ENCODE measurements at regions not wholly inside any gene's neighbourhood (a gene's known extent, or its start where the extent isn't known, plus 50 kb on each side); places are given as distances from the start of the nearest gene placed in this dataset.

DNA sequence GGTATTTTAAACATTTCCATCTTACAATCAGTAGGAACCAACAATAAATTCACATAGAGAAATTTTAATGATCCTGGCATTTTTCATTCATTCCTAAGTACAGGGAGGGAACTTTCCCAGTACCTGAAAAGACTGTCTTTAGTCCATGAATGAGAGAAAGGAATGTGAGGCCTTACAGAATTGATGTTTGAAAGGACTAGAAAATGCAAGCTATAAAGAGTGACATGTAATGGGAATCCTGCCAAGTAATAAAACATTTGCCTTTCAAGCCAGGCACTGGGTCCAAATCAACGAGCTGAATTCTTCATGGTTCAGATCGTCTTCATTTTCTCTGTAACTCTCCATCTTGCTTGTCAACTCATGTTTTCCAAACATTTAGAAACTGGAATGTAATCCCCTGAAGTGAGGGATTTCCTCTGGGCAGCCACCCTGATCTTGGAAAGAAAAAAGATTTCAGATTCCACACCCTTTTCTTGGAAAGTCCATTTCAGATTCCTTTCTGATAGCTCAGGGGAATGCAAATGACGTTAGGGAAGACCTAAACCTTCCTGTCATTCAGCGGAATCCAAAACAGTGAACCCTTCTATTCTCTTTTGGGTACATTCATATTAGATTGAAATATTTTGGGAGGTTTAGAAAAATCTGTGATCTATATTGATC, 315.8 kb downstream of the SH3GL2 start:
- no peak for DNase-seq (ENCODE audit: low read depth)

DNA sequence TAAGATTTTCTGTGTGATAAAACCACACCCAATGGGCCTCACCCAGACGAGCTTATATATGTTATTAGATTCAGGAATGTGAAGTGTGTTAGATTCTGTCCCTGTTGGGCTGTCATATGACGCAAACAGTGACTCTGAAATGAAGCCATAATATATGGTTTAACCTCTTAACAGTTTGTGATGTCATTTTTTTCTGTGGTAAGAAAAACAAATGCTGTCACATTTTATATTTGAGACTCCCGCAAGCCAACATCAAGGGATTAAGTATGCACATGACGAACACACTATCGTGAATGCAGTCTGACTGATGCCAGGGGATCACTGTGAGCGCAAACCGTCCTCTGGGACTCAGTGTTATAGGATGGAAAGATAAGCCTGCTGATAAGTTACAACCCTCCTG, 321.7 kb downstream of the SH3GL2 start:
- DNase-seq (ENCODE audit: low read depth), result no peak

DNA sequence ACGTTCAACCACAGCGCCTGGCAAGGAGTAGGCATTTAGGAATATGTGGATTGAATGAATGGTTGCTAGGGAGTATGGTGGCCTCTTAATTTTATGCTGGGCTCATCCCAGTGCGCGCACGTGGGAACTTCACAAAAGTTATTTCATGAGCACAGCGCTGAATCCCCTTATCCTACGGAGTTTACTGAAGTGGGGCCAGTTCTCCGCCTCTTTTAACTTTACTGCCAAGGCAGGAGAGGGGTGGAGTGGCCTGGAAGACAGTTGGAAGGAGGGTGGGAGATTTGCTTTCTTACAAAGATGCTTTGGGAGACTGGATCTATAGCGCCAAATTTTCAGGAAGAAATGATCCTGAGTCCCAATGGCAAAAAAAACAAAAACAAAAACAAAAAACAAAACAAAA, 326.5 kb downstream of the SH3GL2 start:
- DNase-seq (ENCODE audit: low read depth), result no peak

DNA sequence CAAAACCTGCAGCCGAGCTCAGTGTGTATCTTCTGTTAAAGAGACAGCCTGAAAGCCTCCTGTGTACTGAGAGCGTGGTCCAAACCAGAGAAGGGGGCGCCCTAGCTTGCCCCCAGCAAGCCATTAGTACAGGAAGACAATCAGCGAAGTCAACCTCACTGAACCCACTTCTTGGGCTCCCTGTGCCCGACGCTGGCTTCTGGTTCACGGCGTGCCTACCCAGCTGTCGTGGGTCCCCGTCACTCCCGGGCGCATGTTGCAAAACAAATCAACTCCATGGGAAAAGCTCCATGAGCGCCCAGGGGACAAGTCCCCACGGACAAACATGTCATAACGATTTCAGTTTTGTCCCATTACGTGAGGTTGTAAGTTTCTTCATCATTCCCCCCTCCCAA, 326.9 kb downstream of the SH3GL2 start:
- DNase-seq (ENCODE audit: low read depth), result no peak

DNA sequence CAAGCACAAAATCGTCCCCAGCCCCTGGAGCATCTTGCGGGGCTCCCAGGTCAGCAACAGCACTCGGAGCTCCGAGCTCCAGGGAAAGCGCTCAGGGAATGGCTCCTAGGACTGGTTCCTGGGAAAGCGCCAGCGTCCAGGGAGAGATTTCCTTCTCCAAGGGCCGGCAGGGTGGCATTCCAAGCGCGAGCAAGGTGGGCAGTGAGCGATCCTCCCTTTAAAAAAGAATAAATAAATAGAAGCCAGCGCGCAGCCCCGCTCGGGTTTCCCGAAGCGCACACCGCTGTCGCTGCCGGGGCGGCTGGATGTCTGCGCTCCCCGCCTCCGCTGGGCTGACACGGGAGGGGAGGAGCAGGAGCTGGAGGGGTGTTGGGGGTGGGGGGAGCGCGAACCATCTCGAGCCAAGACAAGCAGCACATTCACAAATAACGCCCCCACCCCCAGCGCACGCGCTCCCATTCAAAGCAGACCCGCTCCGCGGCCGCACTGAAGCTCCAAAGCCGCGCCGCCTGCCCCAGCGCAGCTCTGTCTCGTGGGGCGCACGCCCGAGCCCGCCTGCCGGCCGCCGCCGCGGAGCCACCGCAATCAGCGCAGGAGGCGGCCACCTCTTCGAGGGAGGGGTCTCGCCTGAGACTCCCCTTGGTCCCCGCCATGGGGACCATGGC, 327.4 kb downstream of the SH3GL2 start:
- no peak for DNase-seq (ENCODE audit: low read depth)

DNA sequence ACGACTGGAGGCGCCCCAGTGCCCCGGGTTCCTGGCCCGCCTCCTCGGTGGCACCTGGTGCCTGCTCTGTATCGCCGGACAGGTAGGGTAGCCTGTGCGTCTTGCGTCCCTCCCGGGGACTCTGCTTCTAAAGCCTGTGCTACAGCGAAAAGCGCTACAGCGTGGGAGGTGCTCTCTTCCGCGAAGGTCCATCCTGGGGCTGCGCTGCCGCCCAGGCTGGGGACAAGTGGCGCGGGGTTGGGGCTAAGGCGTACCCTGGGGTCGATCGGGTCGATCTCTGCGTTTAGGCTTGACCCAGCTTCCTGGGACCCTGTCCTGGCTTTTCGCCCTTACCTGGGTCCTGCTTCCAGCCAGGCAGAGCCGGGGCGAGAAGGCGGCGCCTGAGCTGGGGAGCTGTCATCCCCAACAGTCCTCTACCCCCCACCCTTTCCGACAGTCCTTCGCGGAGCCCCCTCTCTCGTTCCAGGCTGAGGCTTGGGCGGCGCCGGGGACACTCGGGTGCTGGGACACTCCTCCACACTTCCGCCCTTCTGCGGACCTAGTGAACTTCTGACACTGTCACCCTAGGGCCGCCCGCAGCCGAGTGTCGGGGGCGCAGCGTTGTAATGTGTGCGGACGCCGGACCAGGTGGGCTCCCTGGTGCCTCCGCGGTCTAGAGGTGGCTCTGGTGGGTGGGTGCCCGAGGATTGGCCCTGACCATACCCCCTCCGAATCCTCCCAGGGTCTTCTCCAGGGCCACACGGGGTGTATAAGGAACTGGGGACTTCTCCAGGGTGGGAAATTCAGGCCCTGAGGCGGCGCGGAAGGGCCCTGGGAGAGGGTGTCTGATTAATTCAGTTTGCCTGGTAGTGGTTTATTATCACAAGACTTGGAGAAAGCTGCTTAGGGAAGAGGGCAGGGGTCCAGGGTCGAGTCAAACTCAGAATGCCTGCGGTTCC, 328.2 kb downstream of the SH3GL2 start:
- no peak for DNase-seq (ENCODE audit: low read depth)

DNA sequence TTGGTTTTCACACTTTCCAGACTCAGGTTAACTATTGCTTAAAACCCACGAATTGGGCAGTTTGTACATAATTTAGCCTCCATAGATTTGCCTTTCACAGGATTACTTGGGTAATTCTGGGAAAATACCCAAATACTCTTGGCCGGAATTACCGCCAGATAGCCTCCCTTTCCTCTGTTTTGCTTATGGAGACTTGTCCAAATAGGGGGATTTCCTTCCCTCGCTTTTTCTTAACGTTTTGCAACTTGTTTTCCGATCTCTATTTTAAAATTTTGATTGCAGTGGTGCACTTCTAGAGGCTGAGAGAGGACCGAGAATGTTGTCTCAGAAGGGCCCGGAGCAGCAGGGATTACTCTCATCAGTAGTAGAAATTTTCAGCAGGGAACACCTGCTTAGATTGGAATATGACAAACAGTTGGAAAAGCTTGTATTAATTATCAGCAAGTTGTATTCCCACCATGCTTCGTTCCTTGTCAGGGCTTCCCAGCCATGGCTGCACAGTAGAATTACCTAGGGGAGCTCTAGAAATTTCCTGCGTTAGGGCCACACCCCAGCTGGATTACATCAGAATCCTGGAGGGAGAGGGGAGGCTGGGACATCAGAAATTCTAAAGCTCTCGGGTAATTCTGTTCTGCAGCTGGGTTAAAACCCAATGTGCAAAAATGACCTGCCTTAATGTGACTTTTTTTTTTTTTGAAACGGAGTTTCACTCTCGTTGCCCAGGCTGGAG, 329.1 kb downstream of the SH3GL2 start:
- no peak for DNase-seq (ENCODE audit: low read depth)

DNA sequence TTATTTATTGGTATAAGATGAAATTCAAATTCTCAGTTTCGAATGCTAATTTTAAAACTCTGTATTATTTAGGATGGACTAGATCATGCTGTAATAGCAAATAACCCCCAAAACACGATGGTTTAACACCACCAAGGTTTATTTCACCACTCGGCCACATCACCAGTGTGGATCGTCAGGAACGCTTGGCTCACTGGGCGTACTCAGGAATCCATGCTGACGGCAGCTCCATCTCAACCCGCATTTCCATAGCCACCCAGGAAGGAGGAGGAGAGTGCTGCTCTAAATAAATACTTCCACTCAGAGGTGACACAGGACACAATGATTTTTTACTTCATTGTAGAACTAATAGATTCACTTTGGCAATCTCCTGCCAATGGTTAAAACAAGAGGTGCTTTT, 347.4 kb downstream of the SH3GL2 start:
- DNase-seq (ENCODE audit: low read depth), result no peak

DNA sequence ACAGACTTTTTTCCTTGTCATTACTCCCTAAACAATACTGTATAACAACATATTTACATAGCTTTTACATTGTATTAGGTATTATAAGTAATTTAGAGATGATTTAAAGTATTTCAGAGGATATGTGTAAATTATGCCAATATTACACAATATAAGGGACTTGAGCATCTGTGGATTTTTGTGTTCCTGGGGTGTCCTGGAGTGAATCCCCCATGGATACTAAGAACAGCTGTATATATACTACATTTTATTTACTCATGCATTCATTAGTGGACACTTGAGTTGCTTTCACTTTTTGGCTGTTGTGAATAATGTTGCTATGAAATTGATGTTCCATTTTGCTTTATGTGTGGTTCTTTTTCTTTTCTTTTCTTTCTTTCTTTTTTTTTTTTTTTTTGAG, 348.8 kb downstream of the SH3GL2 start:
- no peak for DNase-seq (ENCODE audit: low read depth)

DNA sequence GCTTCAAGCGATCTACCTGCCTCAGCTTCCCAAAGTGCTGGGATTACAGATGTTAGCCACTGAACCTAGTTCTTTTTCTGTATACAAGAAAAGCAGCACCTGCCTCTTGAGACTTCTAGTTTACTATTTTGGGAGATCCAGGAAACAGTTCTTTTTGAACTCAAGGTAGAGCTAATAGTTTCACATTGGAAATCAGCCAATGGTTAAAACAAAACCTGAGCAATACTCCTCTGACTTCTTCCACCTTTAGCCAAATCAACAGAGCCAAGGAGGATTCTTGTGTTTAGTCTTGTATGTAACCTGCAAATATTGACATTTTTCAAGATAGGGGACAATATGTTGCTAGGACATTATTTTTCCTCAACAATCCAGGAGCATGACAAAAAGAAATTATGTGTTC, 349.4 kb downstream of the SH3GL2 start:
- no peak for DNase-seq (ENCODE audit: low read depth)

DNA sequence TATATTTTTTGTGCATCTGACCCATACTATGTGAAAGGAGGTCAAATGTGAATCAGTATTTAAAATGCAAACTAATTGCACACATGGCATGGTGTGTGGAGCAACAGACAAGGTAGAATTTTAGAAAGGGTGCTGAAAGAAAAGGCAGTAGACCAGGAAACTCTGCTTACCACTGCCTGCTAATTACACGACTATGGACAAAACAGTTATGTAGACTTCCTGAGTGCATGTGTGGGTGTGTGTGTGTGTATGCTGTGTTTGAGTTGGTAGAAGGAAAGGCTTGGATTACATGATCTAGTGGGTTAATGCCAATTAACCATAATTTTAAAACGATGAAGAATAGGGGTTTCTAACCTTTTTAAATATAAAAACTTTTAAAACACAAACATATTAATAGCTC, 349.9 kb downstream of the SH3GL2 start:
- DNase-seq (ENCODE audit: low read depth), result no peak

DNA sequence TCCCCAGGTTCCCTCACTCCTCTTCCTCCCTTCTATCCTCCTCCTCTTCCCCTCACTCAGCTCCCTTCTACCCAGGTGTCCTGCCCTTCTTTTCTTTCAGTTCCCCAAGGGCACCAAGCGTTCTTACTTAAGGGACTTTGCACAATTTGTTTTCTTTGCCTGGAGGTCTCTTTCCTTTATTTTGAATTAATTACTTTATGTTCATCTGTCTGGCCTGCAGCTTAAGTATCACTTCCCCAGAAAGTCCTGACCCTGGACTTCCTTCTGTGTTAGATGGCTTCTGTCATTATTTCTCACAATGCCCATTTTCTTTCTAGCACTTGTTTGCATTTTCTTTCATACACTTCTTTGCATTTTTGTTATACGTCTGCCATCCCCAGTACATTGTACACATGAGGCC, 350.6 kb downstream of the SH3GL2 start:
- DNase-seq (ENCODE audit: low read depth), result no peak

DNA sequence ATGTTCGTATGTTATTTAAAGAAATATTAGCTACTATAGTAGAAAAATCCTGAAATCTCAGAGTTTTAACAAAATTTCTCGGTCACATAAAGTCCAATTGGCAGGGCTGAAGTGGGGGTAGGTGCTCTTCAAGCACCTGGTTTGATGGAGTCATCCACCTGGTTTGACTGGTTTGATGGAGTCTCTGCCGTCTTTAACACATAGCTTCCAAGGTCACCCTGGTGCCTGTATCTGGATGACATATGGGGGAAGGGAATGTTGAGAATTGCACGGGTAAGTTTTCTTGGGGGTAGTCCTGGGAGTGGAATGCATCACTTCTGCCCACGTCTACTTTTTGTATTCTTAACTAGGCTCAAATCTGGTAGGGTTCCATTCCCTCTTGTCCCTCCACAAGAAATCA, 351.2 kb downstream of the SH3GL2 start:
- DNase-seq (ENCODE audit: low read depth), result no peak

DNA sequence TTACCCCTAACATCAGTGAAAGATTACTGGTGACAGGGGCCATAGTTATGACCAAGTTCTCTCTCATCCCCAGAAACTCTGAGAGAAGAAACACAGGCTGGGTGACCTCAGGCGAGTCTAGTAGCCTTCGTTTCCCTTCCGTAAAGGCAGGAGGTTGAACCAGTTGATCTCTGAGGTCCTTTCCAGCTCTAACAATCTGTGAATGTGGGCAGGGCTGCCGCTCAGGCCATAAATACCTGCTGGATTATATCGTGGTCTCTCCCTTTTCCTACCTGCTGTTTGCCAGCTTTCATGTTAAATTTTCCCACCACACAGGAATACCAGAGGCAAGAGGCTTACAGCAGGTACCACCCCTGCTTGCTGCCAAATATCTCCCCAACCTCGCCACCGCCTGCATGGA, 357.5 kb downstream of the SH3GL2 start:
- no peak for DNase-seq (ENCODE audit: low read depth)

DNA sequence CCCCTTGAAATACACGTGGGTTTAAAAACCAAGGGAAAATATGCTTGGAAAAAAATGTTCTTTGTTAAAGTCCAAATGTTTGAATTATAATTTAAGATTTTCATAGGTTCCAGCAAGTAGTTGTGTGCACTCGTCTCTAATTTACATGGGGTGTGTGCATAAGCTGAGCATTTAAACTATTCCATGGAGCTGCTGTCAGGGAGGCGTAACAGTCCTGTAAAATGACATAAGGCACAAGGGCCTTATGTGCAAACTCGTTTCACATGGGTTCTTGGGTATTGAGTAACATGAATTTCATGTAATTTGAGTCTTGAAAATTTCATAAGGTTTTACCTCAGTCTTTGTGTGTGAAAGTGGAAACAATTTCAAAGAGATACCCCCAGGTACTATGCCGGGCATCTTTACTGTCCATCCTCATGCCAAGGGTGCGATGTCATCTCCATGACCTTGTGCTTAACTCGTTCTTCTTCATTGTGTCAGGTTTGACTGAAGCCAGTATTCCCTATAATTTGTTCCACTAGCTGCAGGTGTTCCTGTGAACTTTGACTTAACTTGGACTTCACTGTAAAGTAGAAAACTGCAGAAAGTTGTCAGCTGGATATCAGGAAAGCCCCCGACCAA, 359.3 kb downstream of the SH3GL2 start:
- DNase-seq (ENCODE audit: low read depth), result no peak

DNA sequence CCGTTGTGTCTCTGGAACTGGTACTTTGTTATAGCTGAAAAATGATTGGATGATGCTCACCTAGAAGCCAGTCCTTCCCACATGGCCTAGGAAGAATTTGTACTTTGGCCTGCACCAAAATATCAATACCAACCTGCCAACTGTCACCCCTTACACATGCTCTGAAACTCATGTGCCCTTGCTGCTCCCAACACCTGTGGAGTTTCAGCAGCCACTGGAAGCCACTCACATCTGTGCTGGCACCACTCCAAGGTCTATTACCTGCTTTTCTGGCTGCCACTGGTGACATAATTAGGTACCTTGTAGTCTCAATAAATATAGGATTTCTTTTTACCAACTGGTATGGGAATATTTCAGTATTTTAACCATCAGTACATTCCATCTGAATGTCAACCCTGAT, 363.6 kb downstream of the SH3GL2 start:
- DNase-seq (ENCODE audit: low read depth), result no peak

DNA sequence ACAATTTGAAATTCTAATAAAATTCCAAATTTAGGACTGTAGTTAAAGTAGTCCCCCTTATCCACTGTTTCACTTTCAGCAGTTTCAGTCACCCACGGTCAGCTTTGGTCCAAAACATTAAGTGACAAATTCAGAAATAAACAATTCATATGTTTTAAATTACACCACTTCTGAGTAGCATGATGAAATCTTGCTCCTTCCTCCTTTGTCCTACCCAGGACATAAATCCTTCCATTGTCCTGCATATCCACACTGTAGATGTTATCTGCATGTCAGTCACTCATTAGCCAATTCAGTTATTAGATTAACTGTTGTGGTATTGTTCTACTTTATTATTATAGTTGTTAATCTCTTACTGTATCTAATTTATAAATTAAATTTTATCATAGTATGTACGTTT, 376.5 kb downstream of the SH3GL2 start:
- DNase-seq (ENCODE audit: low read depth), result no peak

DNA sequence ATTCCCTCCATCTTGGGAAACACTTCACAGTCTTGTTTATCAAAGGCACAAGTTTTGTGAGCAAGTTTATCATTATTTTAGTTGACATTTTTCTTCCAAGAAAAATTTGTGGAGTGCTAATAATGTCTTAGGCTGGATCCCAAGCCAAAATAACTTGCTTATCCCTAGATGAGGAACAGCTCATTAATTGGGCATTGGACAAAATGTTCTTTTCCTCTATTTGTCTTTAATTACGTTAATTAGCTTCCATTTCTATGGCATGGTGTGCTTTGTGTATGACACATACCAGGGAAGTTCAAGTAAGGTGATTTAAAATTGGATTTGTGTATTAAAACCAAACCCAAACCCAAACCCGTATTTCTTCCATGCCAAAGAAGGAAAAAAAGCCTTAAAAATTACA, 379.5 kb downstream of the SH3GL2 start:
- DNase-seq (ENCODE audit: low read depth), result no peak

DNA sequence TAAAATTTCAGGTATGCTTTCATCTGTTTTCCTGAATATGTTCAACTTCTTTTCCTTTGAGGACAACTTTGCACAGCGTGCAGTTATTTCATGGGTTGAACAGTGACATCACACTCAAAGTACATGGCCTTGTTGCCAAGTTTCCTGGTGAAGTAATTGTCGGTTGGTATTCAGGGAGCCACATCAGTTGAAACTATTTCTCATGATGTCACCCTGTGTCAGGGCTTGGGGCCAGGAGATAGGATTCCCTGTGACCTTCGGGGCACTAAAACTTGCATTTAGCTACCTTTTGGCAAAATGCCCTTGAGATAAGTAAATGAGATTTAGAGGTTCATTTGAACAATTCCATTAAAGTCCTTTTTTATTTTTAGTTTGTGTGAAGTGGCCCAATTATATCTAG, 383.9 kb downstream of the SH3GL2 start:
- DNase-seq (ENCODE audit: low read depth), result no peak

DNA sequence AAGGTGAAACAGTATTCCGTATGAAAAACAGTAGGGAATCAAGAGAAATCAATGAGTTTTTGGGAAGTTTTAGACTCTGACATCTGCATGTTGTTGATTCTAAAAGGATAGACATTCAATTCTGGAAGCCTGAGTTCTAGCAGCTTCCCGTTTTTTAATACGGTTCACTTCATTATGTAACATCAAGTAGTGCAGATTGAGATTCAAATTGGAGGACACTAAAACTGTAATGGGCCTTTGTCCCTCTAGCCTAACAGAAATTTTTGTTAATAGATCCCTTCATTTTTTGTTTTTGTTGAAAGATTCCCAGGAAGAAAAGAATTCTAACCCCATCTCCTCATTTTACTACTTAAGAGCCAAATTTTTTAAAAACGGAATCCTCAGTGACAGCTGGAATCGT, 384.6 kb downstream of the SH3GL2 start:
- no peak for DNase-seq (ENCODE audit: low read depth)

DNA sequence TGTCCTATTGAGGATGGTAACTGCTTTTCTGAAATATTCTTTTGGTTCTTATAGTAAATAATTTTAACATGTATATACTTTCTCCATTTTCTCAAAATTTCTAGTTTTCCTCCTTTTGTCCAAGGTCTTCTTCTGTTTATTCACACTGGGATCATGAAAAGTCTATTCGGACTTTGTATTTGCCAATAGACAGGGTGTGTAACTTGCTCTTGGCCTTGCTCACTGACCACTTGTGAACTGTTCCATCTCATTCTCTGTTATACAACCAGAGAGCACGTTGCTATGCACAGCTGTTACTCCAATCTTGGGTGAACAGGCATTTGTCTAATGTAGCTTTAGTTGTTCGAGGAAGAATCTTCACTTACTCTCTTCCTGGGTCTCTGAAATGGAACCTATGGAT, 388.9 kb downstream of the SH3GL2 start:
- DNase-seq (ENCODE audit: low read depth), result no peak

DNA sequence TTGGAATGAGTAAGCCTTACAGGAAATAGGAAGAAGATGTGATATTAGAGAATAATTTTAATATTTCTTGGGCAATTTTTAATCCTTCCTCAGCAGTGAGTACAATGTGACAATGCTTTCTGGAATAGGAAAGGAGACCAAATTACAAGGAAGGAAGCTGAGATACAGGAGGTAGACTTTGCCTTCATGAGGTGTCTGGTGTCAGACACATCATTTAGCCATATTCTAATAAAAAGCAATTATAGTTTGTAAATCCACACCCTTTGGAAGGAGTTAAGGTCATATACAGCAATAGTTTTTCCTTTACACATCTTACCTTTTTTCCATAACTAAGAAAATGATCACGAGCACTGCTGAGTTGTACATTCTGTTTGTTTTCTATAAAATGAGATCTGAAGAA, 390.4 kb downstream of the SH3GL2 start:
- no peak for DNase-seq (ENCODE audit: low read depth)
